Neural cell (in vitro differentiated cells): ENCODE measurements at regions not wholly inside any gene's neighbourhood (a gene's known extent, or its start where the extent isn't known, plus 50 kb on each side); places are given as distances from the start of the nearest gene placed in this dataset.

Experiments
- CTCF ChIP-seq: fragments of 450-650 bp; IDR thresholded peaks from 2 replicates; pipeline ENCODE4 v1.5.1; 2014; ENCODE audit warnings: antibody characterized with exemption, mild to moderate bottlenecking, moderate library complexity; ENCODE audit not compliant: poor library complexity, severe bottlenecking
- EP300 ChIP-seq: fragments of 450-650 bp; conservative IDR thresholded peaks from 2 replicates; pipeline ENCODE4 v1.6.1; 2014; ENCODE audit warnings: antibody characterized with exemption, mild to moderate bottlenecking, moderate library complexity; ENCODE audit not compliant: poor library complexity, severe bottlenecking
- EZH2 ChIP-seq: fragments of 200-600, 300-800 bp; shearing (Covaris generic), sonication (generic); IDR thresholded peaks from 2 replicates; pipeline ENCODE4 v1.6.1; 2014; ENCODE audit warnings: antibody characterized with exemption, low read length, borderline replicate concordance, mild to moderate bottlenecking; ENCODE audit not compliant: insufficient read depth, poor library complexity, severe bottlenecking
- POLR2AphosphoS5 ChIP-seq: IDR thresholded peaks from 2 replicates; pipeline ENCODE4 v1.6.1; 2012
- RAD21 ChIP-seq: fragments of 450-650 bp; conservative IDR thresholded peaks from 2 replicates; pipeline ENCODE4 v1.6.1; 2014; ENCODE audit warnings: antibody characterized with exemption, mild to moderate bottlenecking, moderate library complexity
- SMC3 ChIP-seq: fragments of 450-650 bp; conservative IDR thresholded peaks from 2 replicates; pipeline ENCODE4 v1.6.1; 2014; ENCODE audit warnings: antibody characterized with exemption, mild to moderate bottlenecking, moderate library complexity; ENCODE audit not compliant: poor library complexity

GRCh38 chr13:31433207-31433606 lies 233.4 kb downstream of the B3GLCT start:
- TF ChIP-seq CTCF (no peak), POLR2AphosphoS5 (no peak), EZH2 (no peak), SMC3 (no peak), EP300 (no peak), RAD21 (no peak)
